Neural progenitor cell (in vitro differentiated cells): ENCODE measurements at regions not wholly inside any gene's neighbourhood (a gene's known extent, or its start where the extent isn't known, plus 50 kb on each side); places are given as distances from the start of the nearest gene placed in this dataset.

Experiments
- DNase-seq: peaks from one replicate; pipeline ENCODE4 v3.0.0-alpha.2; 2016; ENCODE audit warnings: low spot score
- H2AFZ ChIP-seq: fragments of 200-600 bp; sonication (generic); replicated peaks from 2 replicates; pipeline ENCODE4 v1.6.1; 2016; ENCODE audit warnings: antibody characterized with exemption
- H3F3A ChIP-seq: fragments of 200-600 bp; sonication (generic); 2 replicates; pipeline ENCODE4 v1.6.1; 2016; ENCODE audit warnings: antibody characterized with exemption, low read depth
- H3K27ac ChIP-seq: fragments of 200-600 bp; sonication (generic); 2 replicates; pipeline ENCODE4 v1.5.1; 2016; ENCODE audit warnings: mild to moderate bottlenecking
- H3K27me3 ChIP-seq: fragments of 200-600 bp; sonication (generic); 2 replicates; pipeline ENCODE4 v1.6.1; 2016; ENCODE audit warnings: mild to moderate bottlenecking, moderate library complexity
- H3K36me3 ChIP-seq: fragments of 200-600 bp; sonication (generic); 2 replicates; pipeline ENCODE4 v1.5.1; 2016
- H3K4me1 ChIP-seq: fragments of 200-600 bp; sonication (generic); 2 replicates; pipeline ENCODE4 v1.6.1; 2016; ENCODE audit warnings: mixed run types
- H3K4me2 ChIP-seq: fragments of 200-600 bp; sonication (generic); 2 replicates; pipeline ENCODE4 v1.6.1; 2016
- H3K4me3 ChIP-seq: fragments of 200-600 bp; sonication (generic); 2 replicates; pipeline ENCODE4 v1.5.1; 2016
- H3K79me2 ChIP-seq: fragments of 200-600 bp; sonication (generic); 2 replicates; pipeline ENCODE4 v1.6.1; 2016; ENCODE audit warnings: low read depth
- H3K9ac ChIP-seq: fragments of 200-600 bp; sonication (generic); 2 replicates; pipeline ENCODE4 v1.6.1; 2016
- H3K9me3 ChIP-seq: fragments of 200-600 bp; sonication (generic); 2 replicates; pipeline ENCODE4 v1.5.1; 2016; ENCODE audit warnings: low read depth
- H4K20me1 ChIP-seq: fragments of 200-600 bp; sonication (generic); 2 replicates; pipeline ENCODE4 v1.6.1; 2016; ENCODE audit warnings: low read depth
- H3K27ac Mint-ChIP-seq: 3 replicates; pipeline ENCODE4 v1.8.0; 2021; ENCODE audit warnings: mixed read lengths
- H3K27me3 Mint-ChIP-seq: 2 replicates; pipeline ENCODE4 v1.8.0; 2022; ENCODE audit warnings: low read depth, mild to moderate bottlenecking, inconsistent platforms, moderate library complexity, mixed read lengths; ENCODE audit not compliant: insufficient read depth
- H3K36me3 Mint-ChIP-seq: 3 replicates; pipeline ENCODE4 v1.8.0; 2021; ENCODE audit warnings: mixed read lengths
- H3K4me1 Mint-ChIP-seq: 3 replicates; pipeline ENCODE4 v1.8.0; 2021; ENCODE audit warnings: mixed read lengths
- H3K4me3 Mint-ChIP-seq: 3 replicates; pipeline ENCODE4 v1.8.0; 2021; ENCODE audit warnings: mild to moderate bottlenecking, moderate library complexity, mixed read lengths
- H3K9me3 Mint-ChIP-seq: 3 replicates; pipeline ENCODE4 v1.8.0; 2020; ENCODE audit warnings: mixed read lengths
- CTCF ChIP-seq: fragments of 200-600 bp; sonication (generic); IDR thresholded peaks from 2 replicates; pipeline ENCODE4 v1.5.1; 2017; ENCODE audit warnings: antibody characterized with exemption, mild to moderate bottlenecking
- EZH2 ChIP-seq: fragments of 200-600 bp; sonication (generic); IDR thresholded peaks from 2 replicates; pipeline ENCODE4 v1.6.1; 2017; ENCODE audit warnings: antibody characterized with exemption, mild to moderate bottlenecking, moderate library complexity
- EZH2phosphoT487 ChIP-seq: fragments of 200-600 bp; sonication (generic); IDR thresholded peaks from 2 replicates; pipeline ENCODE4 v1.6.1; 2017; ENCODE audit warnings: antibody characterized with exemption

GRCh38 chr6:113188962-113189361 is 668.2 kb upstream of the MARCKS start:
- Histone ChIP-seq H3K4me1 (no peaks in the 10 kb centered on the region), H3K79me2 (no peaks in the 10 kb centered on the region), H3K9me3 (no peaks in the 10 kb centered on the region), H2AFZ (no peak overlapping the region), H3K4me2 (no peak overlapping the region), H3K9ac (no peak overlapping the region), H4K20me1 (no peaks in the 10 kb centered on the region), H3K27ac (no peak overlapping the region), H3K4me3 (no peak overlapping the region), H3K36me3 (no peaks in the 10 kb centered on the region), H3K27me3 (no peaks in the 10 kb centered on the region), H3F3A (no peaks in the 10 kb centered on the region)
- TF ChIP-seq EZH2phosphoT487 = no peak
- TF ChIP-seq EZH2 = no peak
- TF ChIP-seq CTCF = no peak
- H3K27me3 Mint-ChIP-seq = no peaks in the 10 kb centered on the region
- H3K27ac Mint-ChIP-seq = no peak overlapping the region
- no peak for DNase-seq
- peaks cover 16% of the 10 kb centered on the region for H3K9me3 Mint-ChIP-seq
- H3K36me3 Mint-ChIP-seq = peaks cover 9% of the 10 kb centered on the region
- H3K4me3 Mint-ChIP-seq = no peak overlapping the region
- H3K4me1 Mint-ChIP-seq = peaks cover 14% of the 10 kb centered on the region

- H3K27me3 Mint-ChIP-seq = no peaks in the 10 kb centered on the region
- TF ChIP-seq EZH2phosphoT487 (no peak), CTCF (peak; percentile 37)
- DNase-seq = peak; percentile 16
These were observed 667.0 kb upstream of the MARCKS start for GRCh38 chr6:113190170-113190569.

GRCh38 chr6:113194090-113194489 is 663.1 kb upstream of the MARCKS start:
- Histone ChIP-seq H2AFZ (no peak overlapping the region), H4K20me1 (no peaks in the 10 kb centered on the region), H3K4me1 (no peaks in the 10 kb centered on the region), H3K9me3 (no peaks in the 10 kb centered on the region), H3K27ac (no peak overlapping the region), H3K27me3 (no peaks in the 10 kb centered on the region), H3K79me2 (no peaks in the 10 kb centered on the region), H3K36me3 (no peaks in the 10 kb centered on the region), H3K9ac (no peak overlapping the region), H3K4me3 (no peak overlapping the region), H3K4me2 (no peak overlapping the region), H3F3A (no peaks in the 10 kb centered on the region)
- Mint-ChIP-seq H3K9me3 (peaks cover 18% of the 10 kb centered on the region), H3K4me1 (peaks cover 5% of the 10 kb centered on the region), H3K27ac (no peak overlapping the region), H3K4me3 (no peak overlapping the region), H3K27me3 (no peaks in the 10 kb centered on the region), H3K36me3 (peaks cover 10% of the 10 kb centered on the region)
- no peak for DNase-seq
- no peak for TF ChIP-seq EZH2

More at GRCh38 chr6:113190170-113190569, 667.0 kb upstream of the MARCKS start:
- no peak overlapping the region for H3K27ac ChIP-seq
- Mint-ChIP-seq H3K4me3 (no peak overlapping the region), H3K27ac (no peak overlapping the region), H3K4me1 (peaks cover 10% of the 10 kb centered on the region), H3K9me3 (peaks cover 18% of the 10 kb centered on the region), H3K36me3 (peaks cover 10% of the 10 kb centered on the region)
- no peaks in the 10 kb centered on the region for H3K36me3 ChIP-seq
- no peaks in the 10 kb centered on the region for H3K4me1 ChIP-seq
- no peak overlapping the region for H3K9ac ChIP-seq
- H3K9me3 ChIP-seq = no peaks in the 10 kb centered on the region
- H3K79me2 ChIP-seq = no peaks in the 10 kb centered on the region
- H3K4me2 ChIP-seq = no peak overlapping the region
- no peaks in the 10 kb centered on the region for H4K20me1 ChIP-seq
- H3K4me3 ChIP-seq = no peak overlapping the region
- H3F3A ChIP-seq = no peaks in the 10 kb centered on the region
- H2AFZ ChIP-seq = no peak overlapping the region
- H3K27me3 ChIP-seq = no peaks in the 10 kb centered on the region

GRCh38 chr6:113202852-113203714 is 654.1 kb upstream of the MARCKS start:
- Histone ChIP-seq H3K27me3 (no peaks in the 10 kb centered on the region), H3K27ac (no peak overlapping the region), H3K9ac (no peak overlapping the region), H3K79me2 (no peaks in the 10 kb centered on the region), H3K4me3 (no peak overlapping the region), H3K36me3 (no peaks in the 10 kb centered on the region), H2AFZ (no peak overlapping the region), H3K4me2 (no peak overlapping the region), H3F3A (no peaks in the 10 kb centered on the region), H3K4me1 (no peaks in the 10 kb centered on the region), H4K20me1 (no peaks in the 10 kb centered on the region), H3K9me3 (no peaks in the 10 kb centered on the region)
- no peak for DNase-seq
- Mint-ChIP-seq H3K36me3 (no peaks in the 10 kb centered on the region), H3K27ac (no peak overlapping the region), H3K4me1 (peaks cover 23% of the 10 kb centered on the region), H3K4me3 (no peak overlapping the region), H3K9me3 (no peaks in the 10 kb centered on the region), H3K27me3 (peaks cover 4% of the 10 kb centered on the region)
- TF ChIP-seq CTCF (no peak), EZH2phosphoT487 (no peak), EZH2 (no peak)
